ENCODE measurements at regions not wholly inside any gene's neighbourhood (a gene's known extent, or its start where the extent isn't known, plus 50 kb on each side); places are given as distances from the start of the nearest gene placed in this dataset.
"Not testable (repeated sequence)": the region's sequence is repeated elsewhere in the genome, so short reads cannot be mapped to it uniquely, and the experiment has no call there.

GRCh38 chr12:131625966-131626722 is 84.7 kb upstream of the SFSWAP start:
- not testable (repeated sequence) for TF ChIP-seq CTCF, POLR2AphosphoS5 (IDR thresholded peaks at IDR 0.05)

Measured in suprapubic skin (tissue), 3 donors.